ENCODE measurements at regions not wholly inside any gene's neighbourhood (a gene's known extent, or its start where the extent isn't known, plus 50 kb on each side); places are given as distances from the start of the nearest gene placed in this dataset.

DNA sequence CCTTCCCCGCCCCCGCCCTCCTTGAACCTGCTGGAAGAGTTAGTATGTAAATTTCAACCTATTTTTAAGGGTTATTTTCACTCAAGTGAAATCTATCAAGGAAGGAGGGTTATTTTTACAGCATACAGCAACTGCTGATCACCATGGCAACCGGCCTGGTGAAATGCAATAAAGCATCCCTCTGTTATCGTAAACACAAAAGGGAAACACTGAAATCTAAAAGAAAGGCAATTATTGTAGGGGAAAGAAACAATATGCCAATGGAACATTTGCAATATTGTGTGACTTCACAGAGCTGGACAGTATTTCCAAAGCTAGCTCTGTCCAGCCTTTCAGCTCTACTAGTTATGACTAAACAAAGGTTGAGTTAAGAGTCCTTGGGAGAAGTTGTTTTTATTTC, 588.3 kb upstream of the PBX1 start:
- DNase-seq, result no peak
- Mint-ChIP-seq H3K27me3 (no peaks in the 10 kb centered on the region), H3K4me1 (no peaks in the 10 kb centered on the region), H3K9me3 (peaks cover 15% of the 10 kb centered on the region), H3K36me3 (ENCODE audit: low read depth) (no peaks in the 10 kb centered on the region), H3K27ac (no peak overlapping the region), H3K4me3 (no peak overlapping the region)
- intact Hi-C loops (cut with micrococcal nuclease), result no loop called here
- no peak for ATAC-seq (ENCODE audit: low read depth)
- TF ChIP-seq, protein P1, sequence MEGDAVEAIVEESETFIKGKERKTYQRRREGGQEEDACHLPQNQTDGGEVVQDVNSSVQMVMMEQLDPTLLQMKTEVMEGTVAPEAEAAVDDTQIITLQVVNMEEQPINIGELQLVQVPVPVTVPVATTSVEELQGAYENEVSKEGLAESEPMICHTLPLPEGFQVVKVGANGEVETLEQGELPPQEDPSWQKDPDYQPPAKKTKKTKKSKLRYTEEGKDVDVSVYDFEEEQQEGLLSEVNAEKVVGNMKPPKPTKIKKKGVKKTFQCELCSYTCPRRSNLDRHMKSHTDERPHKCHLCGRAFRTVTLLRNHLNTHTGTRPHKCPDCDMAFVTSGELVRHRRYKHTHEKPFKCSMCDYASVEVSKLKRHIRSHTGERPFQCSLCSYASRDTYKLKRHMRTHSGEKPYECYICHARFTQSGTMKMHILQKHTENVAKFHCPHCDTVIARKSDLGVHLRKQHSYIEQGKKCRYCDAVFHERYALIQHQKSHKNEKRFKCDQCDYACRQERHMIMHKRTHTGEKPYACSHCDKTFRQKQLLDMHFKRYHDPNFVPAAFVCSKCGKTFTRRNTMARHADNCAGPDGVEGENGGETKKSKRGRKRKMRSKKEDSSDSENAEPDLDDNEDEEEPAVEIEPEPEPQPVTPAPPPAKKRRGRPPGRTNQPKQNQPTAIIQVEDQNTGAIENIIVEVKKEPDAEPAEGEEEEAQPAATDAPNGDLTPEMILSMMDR (IDR thresholded peaks at IDR 0.05), result no peak
- ChIA-PET CTCF (no interaction called here), POLR2A (no interaction called here)

DNA sequence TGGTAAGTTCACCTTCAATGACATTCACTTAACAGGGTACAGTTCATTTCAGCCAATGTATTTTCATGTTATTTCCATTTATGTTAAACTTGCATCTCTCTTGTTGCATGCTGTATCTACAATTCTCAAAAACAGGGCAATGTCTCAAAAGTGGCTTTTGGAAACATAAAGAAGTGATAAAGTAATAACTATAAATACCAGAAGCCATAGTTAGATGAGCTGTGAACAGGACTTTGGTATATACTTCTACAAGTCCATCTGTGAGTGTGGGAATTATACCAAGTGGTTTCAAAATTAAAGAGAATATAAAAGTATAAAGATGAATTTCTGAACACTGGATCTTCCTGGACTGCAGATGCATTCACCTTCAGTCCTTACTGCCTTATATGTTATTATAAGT, 585.4 kb upstream of the PBX1 start:
- POLR2A ChIA-PET, result no interaction called here
- ATAC-seq (ENCODE audit: low read depth) (no peak), DNase-seq (no peak)
- no peaks in the 10 kb centered on the region for H3K27me3 Mint-ChIP-seq
- H3K4me1 Mint-ChIP-seq, result no peaks in the 10 kb centered on the region
- TF ChIP-seq, protein P1 (IDR thresholded peaks at IDR 0.05), result no peak
- H3K36me3 Mint-ChIP-seq (ENCODE audit: low read depth), result no peaks in the 10 kb centered on the region
- intact Hi-C loops (cut with micrococcal nuclease), result no loop called here
- H3K9me3 Mint-ChIP-seq, result peaks cover 14% of the 10 kb centered on the region
- CTCF ChIA-PET, result no interaction called here
- no peak overlapping the region for H3K27ac Mint-ChIP-seq
- no peak overlapping the region for H3K4me3 Mint-ChIP-seq

DNA sequence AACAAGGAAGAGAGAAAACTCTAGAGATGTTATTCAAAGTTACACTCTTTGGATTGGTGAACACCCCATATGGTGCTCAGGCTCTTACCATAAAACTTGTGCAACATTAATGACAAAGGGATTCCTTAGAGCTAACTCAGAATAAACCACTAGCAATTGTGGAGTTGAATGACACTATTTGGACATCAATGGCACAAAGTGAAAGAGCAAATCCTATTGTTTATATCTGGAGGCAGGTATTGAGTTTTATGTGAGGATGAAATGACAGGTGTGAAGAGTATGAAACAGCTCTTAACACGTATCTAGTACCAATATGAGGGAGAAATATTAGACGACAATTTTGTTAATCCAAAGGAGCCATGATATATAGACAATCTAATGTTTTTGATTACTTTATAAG, 584.9 kb upstream of the PBX1 start:
- ATAC-seq (ENCODE audit: low read depth), result no peak
- H3K4me1 Mint-ChIP-seq, result no peaks in the 10 kb centered on the region
- intact Hi-C loops (cut with micrococcal nuclease), result no loop called here
- ChIA-PET CTCF (no interaction called here), POLR2A (no interaction called here)
- no peaks in the 10 kb centered on the region for H3K36me3 Mint-ChIP-seq (ENCODE audit: low read depth)
- no peak overlapping the region for H3K27ac Mint-ChIP-seq
- no peak overlapping the region for H3K4me3 Mint-ChIP-seq
- DNase-seq, result no peak
- TF ChIP-seq, protein P1 (IDR thresholded peaks at IDR 0.05), result no peak
- peaks cover 14% of the 10 kb centered on the region for H3K9me3 Mint-ChIP-seq
- H3K27me3 Mint-ChIP-seq, result no peaks in the 10 kb centered on the region

DNA sequence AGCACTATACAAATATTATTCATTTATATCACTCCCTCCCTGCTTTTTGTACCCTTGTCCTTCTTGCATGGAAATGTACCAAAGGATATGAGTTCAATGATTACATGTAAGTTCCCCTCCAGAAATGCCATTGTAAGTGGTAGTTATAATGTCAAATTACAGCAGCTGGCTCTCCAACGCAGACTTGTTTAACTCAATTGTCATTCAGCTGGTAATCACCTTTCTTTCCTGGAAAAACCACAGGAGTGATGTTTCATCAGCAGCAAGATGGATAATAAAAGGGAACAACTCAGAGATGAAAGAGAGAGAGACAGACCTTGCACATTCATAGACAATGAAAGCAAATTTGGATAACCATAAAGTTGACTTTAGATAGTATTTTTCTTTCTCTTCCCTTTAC, 578.6 kb upstream of the PBX1 start:
- Mint-ChIP-seq H3K27ac (no peak overlapping the region), H3K4me1 (no peaks in the 10 kb centered on the region), H3K27me3 (no peaks in the 10 kb centered on the region), H3K36me3 (ENCODE audit: low read depth) (no peaks in the 10 kb centered on the region), H3K9me3 (peaks cover 9% of the 10 kb centered on the region), H3K4me3 (no peak overlapping the region)
- TF ChIP-seq, protein P1 (IDR thresholded peaks at IDR 0.05), result no peak
- DNase-seq, result no peak
- no peak for ATAC-seq (ENCODE audit: low read depth)
- POLR2A ChIA-PET, result no interaction called here
- CTCF ChIA-PET, result no interaction called here
- intact Hi-C loops (cut with micrococcal nuclease), result no loop called here

DNA sequence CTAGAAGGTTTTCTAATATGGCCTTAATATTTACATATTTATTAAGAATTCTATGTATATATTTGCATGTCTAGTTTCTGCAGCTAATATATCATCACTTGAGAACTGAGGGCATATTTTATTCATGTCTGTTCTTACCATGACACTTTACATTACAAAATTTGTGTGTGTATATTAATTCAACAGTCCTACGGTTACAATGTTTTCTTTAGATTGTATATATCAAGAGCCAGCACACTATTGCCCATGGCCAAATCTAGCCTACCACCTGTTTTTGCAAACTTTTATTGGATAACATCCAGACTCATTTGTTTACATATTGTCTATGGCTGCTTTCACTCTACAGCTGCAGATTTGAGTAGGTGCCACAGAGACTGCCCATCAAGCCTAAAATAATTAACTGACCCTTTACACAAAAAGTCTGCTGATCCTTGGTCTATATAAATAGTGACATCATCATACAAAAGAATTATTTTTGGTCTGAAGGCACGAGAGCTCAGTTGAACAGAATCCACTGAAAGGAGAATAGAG, 577.4 kb upstream of the PBX1 start:
- H3K36me3 Mint-ChIP-seq (ENCODE audit: low read depth), result no peaks in the 10 kb centered on the region
- H3K9me3 Mint-ChIP-seq, result peaks cover 9% of the 10 kb centered on the region
- no peak overlapping the region for H3K4me3 Mint-ChIP-seq
- no peaks in the 10 kb centered on the region for H3K27me3 Mint-ChIP-seq
- ChIA-PET CTCF (no interaction called here), POLR2A (no interaction called here)
- no peak overlapping the region for H3K27ac Mint-ChIP-seq
- ATAC-seq (ENCODE audit: low read depth) (no peak), DNase-seq (no peak)
- no peaks in the 10 kb centered on the region for H3K4me1 Mint-ChIP-seq
- TF ChIP-seq, protein P1 (IDR thresholded peaks at IDR 0.05), result no peak
- intact Hi-C loops (cut with micrococcal nuclease), result no loop called here

Measured in activated B cell treated with CpG ODN at 0.5 μM for 24 hours (primary cell).